Midbrain (tissue), 1 donor: ENCODE measurements at regions not wholly inside any gene's neighbourhood (a gene's known extent, or its start where the extent isn't known, plus 50 kb on each side); places are given as distances from the start of the nearest gene placed in this dataset.

Experiments
- DNase-seq: peaks from one replicate; lab custom pipeline; 2025; lab: John Stamatoyannopoulos, UW

DNA sequence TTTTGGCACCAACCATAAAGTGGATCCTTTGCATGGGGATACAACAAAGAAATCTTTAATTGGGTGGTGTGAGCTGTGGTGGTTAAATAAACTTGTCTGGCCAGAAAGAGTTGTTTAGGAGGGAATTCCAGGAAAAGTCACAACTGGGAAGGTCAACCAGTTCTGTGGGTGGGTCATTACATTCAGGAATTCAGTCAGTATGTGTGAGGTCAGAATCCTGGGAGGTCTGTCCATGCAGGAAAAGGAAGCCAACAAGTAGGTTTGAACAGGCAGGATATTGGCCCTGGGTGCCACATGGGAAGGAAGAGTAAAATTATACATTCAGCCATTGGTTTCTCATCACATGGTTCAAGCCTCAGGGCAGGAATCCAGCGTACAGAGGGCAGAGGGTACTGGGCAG, 162.3 kb upstream of the ADAMTS5 start:
- no peak for DNase-seq

DNA sequence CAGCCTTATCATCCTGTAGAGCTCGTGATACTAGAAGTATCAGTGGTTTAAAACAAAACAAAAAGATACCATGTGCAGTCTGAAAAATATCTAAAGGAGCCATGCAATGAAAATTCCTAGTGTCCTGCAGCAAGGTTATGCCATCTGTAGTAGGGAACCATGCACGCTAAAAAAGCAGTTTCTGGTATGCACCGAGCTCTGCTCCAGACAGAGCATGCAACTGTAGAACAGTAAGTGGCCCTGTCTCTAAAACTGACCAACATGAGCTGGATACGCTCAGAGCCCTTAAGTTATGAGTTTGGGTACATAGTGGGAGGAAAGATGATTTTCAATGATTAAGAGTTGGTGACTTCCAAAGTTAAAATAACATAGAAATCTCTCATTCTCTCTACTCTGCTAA, 159.3 kb upstream of the ADAMTS5 start:
- DNase-seq, result no peak

- no peak for DNase-seq
Measured at GRCh38 chr21:27122686-27123085, 155.8 kb upstream of the ADAMTS5 start.

DNA sequence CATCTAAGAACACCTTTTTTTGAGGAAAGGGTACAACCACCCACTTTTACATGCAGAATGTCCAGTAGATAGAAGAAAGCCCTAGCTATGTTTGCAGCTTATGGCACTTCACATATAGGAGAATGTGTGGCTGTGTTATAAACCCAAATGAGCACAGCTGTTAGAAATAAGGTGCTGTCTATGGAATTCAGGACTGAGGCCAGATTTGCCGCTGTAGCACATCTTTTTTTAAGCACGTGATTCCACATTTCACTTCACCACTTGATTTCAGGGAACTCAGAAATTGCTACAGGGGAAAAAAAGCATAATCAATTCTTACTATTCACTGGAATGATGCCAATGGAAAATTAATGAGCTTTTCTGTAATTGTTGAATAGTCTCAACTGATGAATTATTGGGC, 147.2 kb upstream of the ADAMTS5 start:
- no peak for DNase-seq

GRCh38 chr21:27112186-27112585, 145.3 kb upstream of the ADAMTS5 start:
- no peak for DNase-seq

- no peak for DNase-seq
Measured at GRCh38 chr21:27110956-27111355, 144.1 kb upstream of the ADAMTS5 start.

GRCh38 chr21:27108701-27109100, 141.8 kb upstream of the ADAMTS5 start:
- DNase-seq, result no peak

- DNase-seq, result no peak
Measured at GRCh38 chr21:27108228-27108627, 141.3 kb upstream of the ADAMTS5 start.

- DNase-seq, result no peak
Measured at GRCh38 chr21:27104846-27105431, 138.1 kb upstream of the ADAMTS5 start.

DNA sequence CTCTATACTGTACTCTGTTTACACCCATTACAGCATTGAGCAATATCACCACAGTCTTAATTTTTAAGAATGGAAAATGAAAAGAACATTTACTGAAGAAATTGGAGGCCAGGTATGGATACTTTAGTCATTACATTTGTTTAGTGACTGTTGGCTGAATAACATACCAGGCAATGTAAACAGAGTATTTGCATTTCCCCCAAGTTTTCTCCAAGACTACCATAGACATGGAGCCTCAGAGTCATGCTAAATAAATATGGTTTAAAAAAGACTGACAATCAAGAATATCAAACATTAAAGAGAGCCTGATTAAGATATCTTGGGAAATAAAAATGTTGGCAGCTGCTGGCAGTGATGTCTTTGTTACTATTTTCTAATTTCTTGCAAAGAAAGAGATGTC, 136.9 kb upstream of the ADAMTS5 start:
- no peak for DNase-seq

DNA sequence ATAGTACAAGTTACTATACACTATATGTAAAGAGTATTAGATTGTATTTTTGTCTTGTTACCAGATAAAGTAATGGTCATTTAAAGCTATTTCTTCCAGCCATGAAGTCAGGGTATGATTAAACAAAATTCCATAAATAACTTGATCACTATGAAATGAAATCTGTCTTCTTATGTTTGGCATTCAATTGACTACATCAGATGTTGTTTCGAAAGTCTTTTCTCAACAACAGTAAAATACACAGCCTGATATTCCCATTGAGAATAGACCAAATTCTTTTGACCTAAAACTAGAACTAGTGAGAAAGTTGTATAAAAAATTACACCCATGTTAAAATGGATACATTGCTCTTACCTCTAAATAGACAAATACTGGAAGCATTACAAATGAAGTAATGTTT, 134.6 kb upstream of the ADAMTS5 start:
- DNase-seq, result no peak

DNA sequence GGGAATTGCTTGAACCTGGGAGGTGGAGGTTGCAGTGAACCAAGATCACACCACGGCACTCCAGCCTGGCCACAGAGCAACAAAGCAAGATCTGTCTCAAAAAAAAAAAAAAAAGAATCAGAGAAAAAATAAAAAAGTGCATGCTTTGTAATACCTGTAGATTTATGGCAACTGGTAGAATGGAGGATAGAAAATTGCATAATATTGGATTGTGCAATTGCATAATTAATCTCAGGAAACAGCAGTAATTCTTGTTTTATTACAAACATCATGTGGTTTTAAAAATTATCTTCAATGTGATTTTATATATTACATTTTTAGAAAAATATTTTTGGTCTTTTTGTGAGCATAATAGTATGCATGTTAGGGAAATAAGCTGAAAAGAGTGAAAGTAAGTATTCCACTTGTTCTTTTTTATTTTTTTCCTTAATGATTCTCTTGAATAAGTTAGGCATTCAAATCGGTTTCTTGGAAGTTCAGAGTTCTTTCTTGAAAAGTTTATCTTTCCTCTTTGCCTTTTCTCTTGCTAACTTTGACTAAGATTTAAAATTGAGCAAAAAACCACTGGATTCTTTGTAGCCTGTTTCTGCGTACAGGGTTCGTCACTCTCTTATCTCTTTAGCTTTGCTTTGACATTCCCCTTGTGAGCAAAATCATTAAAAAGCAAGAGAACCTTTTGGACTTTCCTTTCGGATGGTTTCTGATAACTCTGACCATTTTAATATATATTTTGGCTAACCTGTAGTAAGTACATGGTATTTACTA, 127.5 kb upstream of the ADAMTS5 start:
- DNase-seq, result no peak

- no peak for DNase-seq
Measured at GRCh38 chr21:27086630-27087029, 119.7 kb upstream of the ADAMTS5 start.

DNA sequence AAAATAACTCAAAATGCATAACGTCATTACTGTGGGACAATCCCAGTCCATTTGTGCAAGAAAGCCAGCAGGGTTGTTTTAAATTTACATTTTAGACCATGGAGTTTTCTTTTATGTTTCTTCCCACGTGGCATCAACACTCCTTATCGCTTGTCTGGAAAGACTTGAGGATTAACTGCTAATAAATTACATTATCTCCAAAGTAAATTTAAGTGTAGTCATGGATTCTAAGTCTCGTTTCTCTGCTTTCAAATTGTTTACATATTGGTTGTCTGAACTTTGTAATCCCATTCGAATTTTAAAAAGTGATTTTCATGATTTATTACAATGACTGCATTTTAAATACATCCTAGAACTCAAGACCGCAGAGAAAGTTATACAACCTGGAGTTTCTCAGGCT, 119.3 kb upstream of the ADAMTS5 start:
- DNase-seq, result no peak

DNA sequence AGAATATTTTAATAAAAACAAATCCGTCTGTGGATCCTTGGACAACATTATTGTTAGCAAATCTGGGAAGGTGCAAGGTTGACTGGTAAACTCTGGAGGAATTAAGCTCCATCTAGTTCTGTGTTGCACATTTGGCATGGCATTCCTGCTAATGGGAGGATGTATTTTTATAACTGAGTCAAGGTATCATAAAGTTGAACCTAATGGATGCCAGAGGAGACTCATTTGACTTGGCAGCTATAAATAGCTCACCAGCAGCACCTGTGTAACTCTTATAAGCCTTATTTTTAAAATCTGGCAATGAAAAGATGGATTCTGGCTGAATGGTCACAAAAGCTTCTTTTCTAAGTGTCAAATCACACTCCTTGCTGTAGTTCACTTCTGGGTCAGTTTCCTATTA, 118.5 kb upstream of the ADAMTS5 start:
- DNase-seq, result no peak

GRCh38 chr21:27083144-27083543, 116.3 kb upstream of the ADAMTS5 start:
- DNase-seq, result no peak

DNA sequence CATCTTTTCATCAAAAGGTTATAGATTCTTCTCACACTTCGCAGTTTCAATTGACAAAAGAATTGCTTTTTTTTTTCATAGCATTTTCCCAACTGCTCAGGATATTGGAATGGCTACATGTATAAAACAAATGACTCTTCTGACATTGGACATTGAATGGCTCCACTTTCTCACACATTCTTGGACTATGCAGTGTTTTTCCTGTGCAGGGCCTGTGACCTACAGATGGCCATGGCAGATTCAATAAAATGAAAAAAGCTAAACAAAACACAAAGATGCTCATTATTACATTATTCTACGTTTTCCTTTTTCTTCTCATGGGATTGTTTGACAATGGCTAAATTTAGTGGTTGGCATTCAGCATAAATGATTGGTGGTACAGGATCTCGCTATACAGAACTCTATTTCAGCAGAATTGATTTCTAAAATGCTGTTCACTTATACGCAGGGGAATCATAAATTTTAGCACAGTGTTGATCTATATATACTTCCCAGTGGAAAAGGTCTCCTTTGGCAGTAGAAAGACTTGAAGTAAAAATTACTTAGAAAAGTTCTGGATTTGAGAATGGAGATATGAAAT, 115.6 kb upstream of the ADAMTS5 start:
- DNase-seq, result no peak

GRCh38 chr21:27079636-27080240, 112.8 kb upstream of the ADAMTS5 start:
- DNase-seq, result no peak

DNA sequence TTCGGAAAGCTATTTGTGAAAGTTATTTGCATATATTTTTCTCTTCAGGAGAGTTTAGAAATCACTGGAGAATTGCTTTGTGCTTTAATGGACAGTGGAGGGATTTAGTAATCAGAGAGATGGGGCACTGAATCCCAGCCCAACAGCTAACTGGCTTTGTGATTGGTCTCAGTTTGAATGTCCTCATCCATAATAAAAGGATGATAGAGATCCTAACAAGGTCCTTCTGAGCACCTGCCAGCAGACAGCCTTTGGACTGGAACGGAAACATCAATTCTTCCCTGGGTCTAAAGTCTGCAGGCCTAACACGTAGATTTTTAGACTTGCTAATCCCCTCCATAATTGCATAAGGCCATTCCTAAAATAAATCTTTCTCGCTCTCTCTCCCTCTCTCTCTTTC, 112.0 kb upstream of the ADAMTS5 start:
- DNase-seq, result no peak

- no peak for DNase-seq
Measured at GRCh38 chr21:27077501-27077900, 110.6 kb upstream of the ADAMTS5 start.

DNA sequence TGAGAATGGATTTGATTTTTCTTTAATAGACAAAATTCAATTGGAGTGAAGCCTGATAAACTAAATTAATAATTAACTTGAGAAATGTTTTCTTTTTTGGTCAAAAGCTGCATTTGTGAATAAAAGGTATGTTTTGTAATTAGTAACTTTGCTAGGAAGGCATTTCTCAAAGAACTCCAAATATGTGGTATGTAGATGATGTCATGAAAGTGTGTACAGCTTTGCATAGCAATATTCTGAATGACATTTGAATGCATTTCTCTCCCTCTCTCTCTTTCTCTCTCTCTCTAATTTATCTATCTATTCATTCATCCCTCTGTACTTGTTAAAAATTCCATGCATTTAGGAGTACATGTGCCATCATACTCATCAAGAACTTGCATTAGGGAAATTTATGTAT, 109.1 kb upstream of the ADAMTS5 start:
- no peak for DNase-seq

- DNase-seq, result no peak
Measured at GRCh38 chr21:27070861-27071670, 104.2 kb upstream of the ADAMTS5 start.
